ENCODE measurements at regions not wholly inside any gene's neighbourhood (a gene's known extent, or its start where the extent isn't known, plus 50 kb on each side); places are given as distances from the start of the nearest gene placed in this dataset.

DNA sequence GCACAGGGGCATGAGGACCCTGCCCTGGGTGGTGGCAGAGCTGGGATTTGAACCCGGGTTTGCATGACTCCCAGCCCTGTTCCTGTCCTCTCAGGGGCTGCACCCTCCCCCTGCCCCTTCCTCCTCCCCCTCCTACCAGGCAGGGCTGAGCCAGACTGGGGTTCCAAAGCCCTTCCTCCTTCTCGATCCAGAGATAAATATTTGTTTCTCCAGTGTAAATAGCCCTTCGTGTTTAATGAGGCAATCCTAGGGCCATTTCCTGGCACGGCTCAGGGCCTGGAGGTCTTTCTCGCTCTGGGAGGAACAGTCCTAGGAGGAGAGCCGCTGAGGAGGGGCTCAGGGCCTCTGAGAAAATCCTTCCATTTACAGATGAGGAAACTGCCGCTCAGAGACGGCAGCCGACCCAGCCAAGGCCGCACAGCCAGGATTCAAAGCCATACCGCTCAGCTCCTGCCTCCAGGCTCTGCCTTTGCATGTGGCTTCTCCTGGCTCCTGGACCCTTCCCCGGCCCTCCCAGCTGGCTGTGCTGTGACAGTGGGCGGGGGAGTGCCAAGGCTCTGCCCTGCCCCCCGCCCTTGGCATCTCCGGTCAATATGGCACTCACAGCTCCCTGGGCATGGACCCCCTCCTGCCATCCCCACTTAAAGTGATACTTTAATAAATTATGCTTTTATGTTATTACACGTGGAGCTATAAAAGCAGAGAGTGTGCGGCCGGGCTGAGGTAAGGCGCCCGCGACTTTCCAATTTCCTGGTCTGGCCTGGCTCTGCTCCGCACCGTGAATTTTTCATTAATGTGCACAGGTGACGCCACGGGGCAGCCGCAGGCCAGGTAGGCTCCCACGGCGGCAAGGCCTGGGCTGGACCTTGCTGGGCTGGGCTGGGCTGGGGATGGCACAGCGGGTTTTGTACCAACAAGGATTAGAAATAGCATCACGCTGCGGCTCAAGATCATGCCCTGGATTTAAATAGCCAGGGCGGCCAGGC lies 114.7 kb upstream of the WNT4 start:
- no peak for DNase-seq (ENCODE audit: low read depth in 1 of 2, low spot score in 2 of 2)
- H3K27me3 ChIP-seq (replicated peaks), result no peaks in the 10 kb centered on the region
- H3K27ac ChIP-seq, result no peak overlapping the region
- no peaks in the 10 kb centered on the region for H3K36me3 ChIP-seq
- no peaks in the 10 kb centered on the region for H3K9me3 ChIP-seq (replicated peaks)
- peaks cover 17% of the 10 kb centered on the region for H3K4me1 ChIP-seq (replicated peaks)
- H3K4me3 ChIP-seq, result no peak overlapping the region

DNA sequence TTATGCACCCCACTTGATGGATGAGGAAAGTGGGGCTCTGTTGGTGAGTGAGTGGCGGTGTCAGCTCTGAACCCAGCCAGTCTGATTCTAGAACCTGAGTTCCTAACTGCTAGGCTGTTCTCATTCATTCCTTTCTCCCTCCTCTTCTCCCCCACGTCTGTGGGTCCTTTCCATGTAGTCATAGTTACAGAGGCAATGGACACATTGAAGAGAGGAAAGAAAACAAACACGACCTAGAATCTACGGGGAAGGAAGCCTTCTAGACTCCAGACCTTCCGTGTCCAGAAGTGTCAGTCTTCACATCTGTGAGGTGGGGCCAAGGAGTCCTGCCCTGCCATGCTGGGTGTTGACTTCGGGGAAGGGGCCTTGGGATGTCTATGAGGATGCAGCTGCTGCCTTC lies 115.8 kb upstream of the WNT4 start:
- no peak for DNase-seq (ENCODE audit: low read depth in 1 of 2, low spot score in 2 of 2)
- Histone ChIP-seq H3K27me3 (replicated peaks) (no peaks in the 10 kb centered on the region), H3K4me3 (no peak overlapping the region), H3K36me3 (no peaks in the 10 kb centered on the region), H3K9me3 (replicated peaks) (no peaks in the 10 kb centered on the region), H3K27ac (no peak overlapping the region), H3K4me1 (replicated peaks) (peaks cover 14% of the 10 kb centered on the region)

DNA sequence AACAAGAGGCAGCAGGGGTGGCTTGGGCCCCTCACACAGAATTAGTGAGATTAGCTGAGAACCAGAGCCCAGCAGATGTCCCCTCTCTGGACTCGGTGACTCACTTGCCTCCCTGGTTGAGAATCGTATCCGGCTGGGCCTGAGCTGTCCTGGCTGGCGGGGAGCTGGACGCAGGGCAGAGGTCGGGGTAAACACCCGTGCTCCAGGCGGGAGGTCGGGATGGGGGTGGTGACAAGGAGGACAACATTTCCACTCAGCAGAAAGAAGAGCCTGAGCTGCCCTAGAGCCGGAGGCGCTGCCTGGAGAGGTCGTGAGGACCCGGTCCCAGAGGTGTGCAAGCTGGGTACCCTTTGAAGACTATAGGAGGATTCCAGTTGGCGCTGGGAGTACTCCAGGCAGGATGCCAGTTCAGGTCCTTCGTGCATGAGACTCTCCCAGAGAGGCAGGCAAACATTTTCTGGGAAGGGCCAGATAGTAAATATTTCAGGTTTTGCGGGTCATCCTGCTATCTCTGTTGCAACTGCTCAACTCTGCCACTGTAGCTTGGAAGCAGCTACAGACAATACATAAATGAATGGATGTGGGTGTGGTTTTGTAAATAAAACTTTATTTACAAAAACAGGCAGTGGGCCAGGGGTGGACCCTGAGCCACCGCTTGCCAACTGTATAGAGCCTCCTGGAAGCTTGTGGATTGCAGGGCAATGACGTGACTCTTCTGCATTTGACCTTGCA lies 116.8 kb upstream of the WNT4 start:
- Histone ChIP-seq H3K9me3 (replicated peaks) (no peaks in the 10 kb centered on the region), H3K27me3 (replicated peaks) (no peaks in the 10 kb centered on the region), H3K27ac (no peak overlapping the region), H3K36me3 (no peaks in the 10 kb centered on the region), H3K4me1 (replicated peaks) (peaks cover 14% of the 10 kb centered on the region), H3K4me3 (no peak overlapping the region)
- no peak for DNase-seq (ENCODE audit: low read depth in 1 of 2, low spot score in 2 of 2)

DNA sequence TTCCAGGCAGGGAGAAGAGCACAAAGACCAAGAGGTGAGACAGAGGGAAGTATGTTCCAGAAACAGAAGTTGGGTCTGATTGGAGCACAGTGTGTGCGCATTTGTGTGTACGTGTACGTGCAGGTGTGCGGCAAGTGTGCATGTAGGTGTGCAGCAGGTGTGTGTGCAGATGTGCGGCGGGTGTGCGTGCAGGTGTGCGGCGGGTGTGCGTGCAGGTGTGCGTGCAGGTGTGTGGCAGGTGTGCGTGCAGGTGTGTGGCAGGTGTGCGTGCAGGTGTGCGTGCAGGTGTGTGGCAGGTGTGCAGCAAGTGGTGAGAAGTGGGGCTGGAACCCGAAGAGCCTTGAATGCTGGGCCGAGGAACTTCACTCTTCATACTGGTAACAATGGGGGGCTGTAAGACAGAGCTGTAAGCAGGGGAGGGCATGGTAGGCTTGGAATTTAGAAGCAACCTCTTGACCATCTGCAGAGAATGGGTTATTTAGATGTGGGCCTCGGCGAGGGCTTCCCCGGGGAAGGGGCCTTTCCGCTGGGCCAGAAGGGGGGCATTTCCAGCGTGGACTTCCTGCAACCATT lies 118.0 kb upstream of the WNT4 start:
- H3K9me3 ChIP-seq (replicated peaks), result no peaks in the 10 kb centered on the region
- H3K27me3 ChIP-seq (replicated peaks), result peaks cover 8% of the 10 kb centered on the region; the same call in 1 of the 2 replicates
- peaks cover 14% of the 10 kb centered on the region for H3K4me1 ChIP-seq (replicated peaks)
- H3K36me3 ChIP-seq, result no peaks in the 10 kb centered on the region
- DNase-seq (ENCODE audit: low read depth in 1 of 2, low spot score in 2 of 2), result no peak
- H3K27ac ChIP-seq, result no peak overlapping the region
- no peak overlapping the region for H3K4me3 ChIP-seq

DNA sequence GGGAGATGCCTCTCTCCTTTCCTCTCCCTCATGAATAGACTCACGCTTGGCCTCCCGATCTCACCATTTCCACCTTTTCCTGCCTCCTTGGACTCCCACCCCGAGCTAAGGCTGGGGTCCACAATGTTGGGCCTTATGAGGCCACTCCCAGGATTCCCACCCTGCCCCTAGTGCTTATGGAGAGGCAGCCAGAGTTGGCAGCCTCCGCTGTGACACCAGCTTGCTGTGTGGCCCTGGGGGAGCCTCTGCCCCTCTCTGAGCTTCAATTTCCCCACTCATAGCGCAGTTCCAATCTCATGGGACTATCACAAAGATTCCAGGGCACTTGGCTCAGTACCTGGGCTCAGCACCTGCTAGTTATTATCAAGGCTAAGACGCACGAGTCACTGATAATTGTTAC lies 118.7 kb upstream of the WNT4 start:
- no peak overlapping the region for H3K4me3 ChIP-seq
- no peaks in the 10 kb centered on the region for H3K36me3 ChIP-seq
- H3K4me1 ChIP-seq (replicated peaks), result peaks cover 14% of the 10 kb centered on the region
- DNase-seq (ENCODE audit: low read depth in 1 of 2, low spot score in 2 of 2), result no peak
- H3K27me3 ChIP-seq (replicated peaks), result peaks cover 8% of the 10 kb centered on the region; the same call in 1 of the 2 replicates
- H3K27ac ChIP-seq, result no peak overlapping the region
- no peaks in the 10 kb centered on the region for H3K9me3 ChIP-seq (replicated peaks)

DNA sequence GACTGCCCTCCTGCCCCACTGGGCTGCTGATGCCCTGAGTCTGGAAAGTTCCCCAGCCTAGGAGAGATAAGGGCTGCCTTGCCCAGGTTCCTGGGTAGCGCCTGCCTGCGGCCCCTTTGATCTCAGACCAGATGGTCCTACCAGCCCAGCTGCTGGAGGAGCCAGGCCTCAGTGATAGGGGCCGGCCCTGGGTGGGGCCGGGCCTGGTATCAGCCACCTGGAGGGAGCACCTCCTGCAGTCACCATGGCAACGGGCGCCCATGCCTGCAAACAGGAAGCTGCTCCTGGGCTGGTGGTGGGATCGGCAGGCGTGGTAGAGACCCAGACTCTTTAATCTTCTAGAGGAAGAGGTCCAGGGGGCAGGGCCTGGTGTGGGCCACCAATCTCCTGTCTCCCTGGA lies 119.7 kb upstream of the WNT4 start:
- no peak for DNase-seq (ENCODE audit: low read depth in 1 of 2, low spot score in 2 of 2)
- no peaks in the 10 kb centered on the region for H3K9me3 ChIP-seq (replicated peaks)
- peaks cover 14% of the 10 kb centered on the region for H3K4me1 ChIP-seq (replicated peaks)
- H3K4me3 ChIP-seq, result no peak overlapping the region
- H3K27me3 ChIP-seq (replicated peaks), result peaks cover 8% of the 10 kb centered on the region; the same call in 1 of the 2 replicates
- H3K36me3 ChIP-seq, result no peaks in the 10 kb centered on the region
- H3K27ac ChIP-seq, result no peak overlapping the region

DNA sequence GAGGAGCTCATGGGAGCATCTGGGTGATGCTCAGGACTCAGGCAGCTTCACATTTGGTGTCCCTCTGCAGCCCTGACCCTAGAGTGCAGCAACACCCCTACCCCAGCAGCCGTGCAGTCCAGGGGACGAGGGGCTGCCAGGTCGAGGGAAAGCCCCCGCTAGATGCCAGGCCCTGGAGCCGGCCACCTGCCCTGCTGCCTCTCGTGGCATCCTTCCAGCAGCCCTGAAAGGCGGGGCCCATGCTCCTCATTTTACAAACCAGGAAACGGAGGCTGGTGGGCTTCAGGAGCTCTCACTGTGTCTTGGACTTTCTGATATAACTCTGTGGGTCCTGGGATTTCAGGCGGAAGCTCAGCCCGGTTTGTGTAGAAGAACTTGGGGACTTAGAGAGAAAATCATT lies 120.5 kb upstream of the WNT4 start:
- DNase-seq (ENCODE audit: low read depth in 1 of 2, low spot score in 2 of 2), result no peak
- H3K9me3 ChIP-seq (replicated peaks), result no peaks in the 10 kb centered on the region
- no peak overlapping the region for H3K4me3 ChIP-seq
- no peak overlapping the region for H3K27ac ChIP-seq
- H3K36me3 ChIP-seq, result no peaks in the 10 kb centered on the region
- H3K27me3 ChIP-seq (replicated peaks), result peaks cover 8% of the 10 kb centered on the region; the same call in 1 of the 2 replicates
- peaks cover 14% of the 10 kb centered on the region for H3K4me1 ChIP-seq (replicated peaks)

DNA sequence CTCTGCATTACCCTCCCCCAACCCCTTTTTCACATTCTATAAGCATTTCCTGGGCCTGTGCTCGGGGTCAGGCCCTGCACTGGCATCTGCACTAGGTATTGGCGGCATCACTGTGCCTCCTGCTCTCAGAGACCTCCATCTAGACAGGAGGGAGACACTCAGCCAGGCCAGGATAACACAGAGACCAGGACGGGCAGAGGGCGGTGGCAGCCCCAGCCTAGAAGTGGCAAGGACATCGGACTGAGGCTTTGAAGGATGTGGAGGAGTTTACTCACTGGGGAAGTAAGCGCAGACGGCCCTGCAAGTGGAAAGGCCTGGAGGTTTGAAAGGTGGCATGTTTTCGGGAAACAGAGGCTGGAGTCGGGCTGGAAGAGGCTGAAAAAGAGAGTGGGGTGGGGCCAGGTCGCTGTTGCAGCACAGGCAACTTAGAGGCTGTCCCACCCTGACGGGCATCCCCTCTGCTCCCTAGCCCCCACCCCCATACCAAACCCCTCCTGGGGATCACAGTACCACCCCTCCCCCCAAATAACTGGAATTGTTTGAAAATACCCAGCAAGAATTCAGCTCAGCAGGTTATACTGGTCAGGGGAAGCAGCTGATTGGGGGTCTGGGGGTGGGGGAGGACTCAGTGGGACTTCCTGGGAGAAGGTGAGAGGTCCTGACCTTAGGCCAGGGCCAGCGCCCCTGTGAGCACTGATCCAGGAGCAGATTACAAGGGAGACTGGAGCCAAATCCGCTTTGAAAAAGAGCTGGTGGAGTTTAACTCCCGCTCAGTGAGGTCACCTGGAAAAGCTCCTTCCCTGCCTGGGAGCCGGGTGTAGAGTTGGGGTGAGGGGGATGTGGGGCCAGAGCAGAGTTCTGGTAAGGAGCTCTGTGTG lies 121.8 kb upstream of the WNT4 start:
- Histone ChIP-seq H3K4me1 (replicated peaks) (peaks cover 1% of the 10 kb centered on the region), H3K27ac (no peak overlapping the region), H3K9me3 (replicated peaks) (no peaks in the 10 kb centered on the region), H3K27me3 (replicated peaks) (peaks cover 8% of the 10 kb centered on the region; the same call in 1 of the 2 replicates), H3K4me3 (no peak overlapping the region), H3K36me3 (no peaks in the 10 kb centered on the region)
- no peak for DNase-seq (ENCODE audit: low read depth in 1 of 2, low spot score in 2 of 2)

DNA sequence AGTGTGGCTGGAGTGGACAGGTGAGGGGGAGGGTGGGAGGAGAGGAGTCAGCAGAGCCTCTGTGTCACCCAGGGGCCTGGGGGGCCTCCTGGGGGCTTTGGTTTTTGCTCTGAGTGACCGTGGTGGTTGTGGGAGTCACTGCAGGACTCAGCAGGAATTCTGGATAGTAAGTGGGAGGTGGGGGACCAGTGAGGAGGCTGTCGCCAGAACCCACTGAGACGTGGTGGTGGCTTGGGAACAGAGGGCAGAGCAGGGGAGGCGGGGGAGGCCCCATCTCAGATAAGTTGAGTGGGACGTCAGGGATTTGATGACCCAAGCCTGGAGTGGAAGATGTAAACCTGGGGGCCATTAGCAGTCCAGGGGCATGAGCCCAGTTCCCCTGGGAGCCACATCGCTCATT lies 123.2 kb upstream of the WNT4 start:
- no peaks in the 10 kb centered on the region for H3K36me3 ChIP-seq
- H3K4me1 ChIP-seq (replicated peaks), result no peaks in the 10 kb centered on the region
- H3K27me3 ChIP-seq (replicated peaks), result peaks cover 8% of the 10 kb centered on the region; the same call in 1 of the 2 replicates
- H3K9me3 ChIP-seq (replicated peaks), result no peaks in the 10 kb centered on the region
- no peak for DNase-seq (ENCODE audit: low read depth in 1 of 2, low spot score in 2 of 2)
- no peak overlapping the region for H3K27ac ChIP-seq
- H3K4me3 ChIP-seq, result no peak overlapping the region

DNA sequence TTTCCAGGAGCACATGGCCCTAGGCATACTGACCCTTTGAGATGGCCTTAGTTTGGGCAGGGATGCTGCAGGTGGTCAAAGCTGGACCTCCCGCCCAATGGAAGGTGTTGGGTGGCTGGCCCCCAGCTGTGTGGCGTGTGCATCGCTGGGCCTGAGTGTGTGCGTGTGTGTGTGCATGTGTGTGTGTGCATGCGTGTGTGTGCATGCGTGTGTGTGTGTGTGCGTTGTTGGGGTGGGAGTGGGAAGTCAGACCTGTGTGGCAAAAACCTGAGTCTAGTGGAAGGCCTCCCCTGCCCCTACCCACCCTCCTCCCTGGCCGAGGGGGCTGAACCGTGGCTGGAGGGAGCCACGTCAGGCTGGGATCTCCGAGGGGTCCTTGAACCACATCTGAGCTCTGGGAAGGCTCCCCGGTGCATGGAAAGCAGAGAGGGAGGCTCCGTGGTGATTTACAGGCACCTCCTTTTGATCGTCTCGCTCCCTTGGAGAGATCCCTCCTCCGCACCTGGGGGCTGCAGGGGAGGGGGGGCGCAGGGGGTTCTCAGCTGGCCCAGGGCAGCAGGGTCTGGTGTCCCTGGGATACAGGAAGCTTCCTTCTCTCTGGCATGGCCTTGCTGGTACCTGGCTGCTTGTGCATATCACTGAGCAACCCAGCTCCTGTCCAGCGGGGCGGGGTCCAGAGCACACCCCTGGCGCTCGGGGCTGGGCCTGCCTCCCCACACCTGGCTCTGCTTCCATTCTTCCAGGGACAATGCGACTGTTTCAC lies 124.7 kb upstream of the WNT4 start:
- no peak overlapping the region for H3K4me3 ChIP-seq
- no peaks in the 10 kb centered on the region for H3K9me3 ChIP-seq (replicated peaks)
- no peak overlapping the region for H3K27ac ChIP-seq
- H3K36me3 ChIP-seq, result no peaks in the 10 kb centered on the region
- no peak for DNase-seq (ENCODE audit: low read depth in 1 of 2, low spot score in 2 of 2)
- H3K4me1 ChIP-seq (replicated peaks), result no peaks in the 10 kb centered on the region
- peaks cover 8% of the 10 kb centered on the region; the same call in 1 of the 2 replicates for H3K27me3 ChIP-seq (replicated peaks)

DNA sequence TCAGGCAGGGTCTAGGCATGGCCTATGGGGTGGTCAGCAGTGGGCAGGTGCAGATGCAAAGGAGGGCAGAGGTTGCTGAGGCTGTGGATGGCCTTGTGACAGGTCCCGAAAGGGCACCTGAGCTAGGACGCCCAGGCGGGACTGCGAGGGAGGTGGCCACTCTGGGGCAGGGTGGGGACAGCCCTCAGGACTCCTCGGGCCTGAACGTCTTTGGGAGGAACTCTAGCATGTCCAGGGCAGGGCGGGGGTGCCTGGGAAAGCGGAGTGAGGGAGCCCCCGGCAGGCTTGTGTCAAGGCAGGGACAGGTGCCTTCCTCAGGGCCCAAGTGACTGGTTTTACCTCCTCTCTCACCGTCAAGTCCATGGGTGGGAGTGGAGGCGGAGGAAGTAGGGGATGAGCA lies 125.4 kb upstream of the WNT4 start:
- no peak overlapping the region for H3K4me3 ChIP-seq
- H3K4me1 ChIP-seq (replicated peaks), result no peaks in the 10 kb centered on the region
- no peak for DNase-seq (ENCODE audit: low read depth in 1 of 2, low spot score in 2 of 2)
- no peak overlapping the region for H3K27ac ChIP-seq
- H3K27me3 ChIP-seq (replicated peaks), result peaks cover 8% of the 10 kb centered on the region; the same call in 1 of the 2 replicates
- H3K36me3 ChIP-seq, result no peaks in the 10 kb centered on the region
- no peaks in the 10 kb centered on the region for H3K9me3 ChIP-seq (replicated peaks)

DNA sequence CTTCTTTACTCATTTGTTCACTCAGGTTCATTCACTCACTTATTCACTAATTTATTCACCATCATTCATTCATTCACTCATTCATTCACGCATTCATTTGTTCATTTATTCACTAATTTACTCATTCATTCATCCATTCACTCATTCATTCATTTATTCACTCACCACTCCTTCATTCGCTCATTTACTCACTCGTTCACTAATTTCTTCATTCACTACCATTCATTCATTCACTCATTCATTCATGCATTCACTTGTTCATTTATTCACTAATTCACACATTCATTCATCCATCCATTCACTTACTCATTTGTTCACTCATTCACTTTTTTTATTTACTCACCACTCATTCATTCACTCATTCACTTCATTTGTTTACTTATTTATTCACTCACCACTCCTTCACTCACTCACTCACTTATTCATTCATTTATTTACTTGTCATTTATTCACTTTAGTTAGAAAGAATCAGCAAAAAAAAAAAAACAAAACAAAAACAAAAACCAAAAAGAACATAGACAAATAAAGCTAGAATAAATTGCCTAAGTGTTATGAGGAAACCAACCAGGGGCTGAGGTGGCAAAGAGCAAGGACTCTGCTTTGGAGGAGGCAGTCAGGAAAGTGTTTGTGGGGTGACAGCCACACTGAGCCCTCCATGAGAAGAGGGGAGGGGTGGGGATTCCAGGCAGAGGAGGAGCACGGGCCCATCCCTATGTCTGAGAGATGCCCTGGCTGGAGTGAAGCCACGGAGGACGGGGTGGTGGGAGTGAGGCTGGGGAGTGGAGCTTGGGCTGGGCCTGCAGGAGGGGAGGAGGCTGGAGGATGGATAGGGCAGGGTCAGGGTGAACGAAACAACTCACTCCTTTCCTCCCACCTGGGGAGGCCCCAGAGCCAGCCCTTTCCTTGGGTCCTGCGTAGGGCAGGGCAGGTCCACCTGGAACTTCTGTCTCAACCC lies 129.2 kb upstream of the WNT4 start:
- H3K27ac ChIP-seq, result no peak overlapping the region
- no peaks in the 10 kb centered on the region for H3K36me3 ChIP-seq
- H3K9me3 ChIP-seq (replicated peaks), result no peaks in the 10 kb centered on the region
- H3K4me1 ChIP-seq (replicated peaks), result no peaks in the 10 kb centered on the region
- H3K4me3 ChIP-seq, result no peak overlapping the region
- H3K27me3 ChIP-seq (replicated peaks), result peaks cover 5% of the 10 kb centered on the region; the same call in 1 of the 2 replicates
- DNase-seq (ENCODE audit: low read depth in 1 of 2, low spot score in 2 of 2), result no peak
